Upper lobe of left lung (tissue), 6 donors: ENCODE measurements at regions not wholly inside any gene's neighbourhood (a gene's known extent, or its start where the extent isn't known, plus 50 kb on each side); places are given as distances from the start of the nearest gene placed in this dataset.
"Not testable (repeated sequence)": the region's sequence is repeated elsewhere in the genome, so short reads cannot be mapped to it uniquely, and the experiment has no call there.

Source experiments
- ATAC-seq, 2 donors: fragments of 200-7000 bp; cut with Tn5 transposase; one replicate each; pipeline ENCODE4 v1.9.1; 2022; ENCODE audit warnings: mild to moderate bottlenecking in 2 of 2, moderate library complexity in 2 of 2; ENCODE audit not compliant: low FRiP score in 2 of 2
- DNase-seq, 2 donors: peaks; one replicate each; pipeline ENCODE4 v3.0.0-alpha.2; 2019 to 2020
- H3K27ac ChIP-seq, 4 donors: fragments of 200-600 bp; sonication (generic); one replicate each; pipeline ENCODE4 v1.5.1; 2016 to 2019
- H3K27me3 ChIP-seq, 4 donors: fragments of 200-600 bp; sonication (generic); one replicate each; pipeline ENCODE4 v1.5.1; 2017 to 2019
- H3K36me3 ChIP-seq, 4 donors: fragments of 200-600 bp; sonication (generic); one replicate each; pipeline ENCODE4 v1.5.1; 2016 to 2019
- H3K4me1 ChIP-seq, 4 donors: fragments of 200-600 bp; sonication (generic); one replicate each; pipeline ENCODE4 v1.5.1; 2018 to 2019
- H3K4me3 ChIP-seq, 4 donors: fragments of 200-600 bp; sonication (generic); one replicate each; pipeline ENCODE4 v1.5.1; 2017 to 2019; ENCODE audit warnings: mild to moderate bottlenecking in 2 of 4, moderate library complexity in 1 of 4
- H3K9me3 ChIP-seq, 4 donors: fragments of 200-600 bp; sonication (generic); one replicate each; pipeline ENCODE4 v1.5.1; 2018 to 2019
- EP300 ChIP-seq, 4 donors: sonication (generic); formaldehyde crosslinking; IDR thresholded peaks; one replicate each; pipeline ENCODE4 v1.5.1; 2017; ENCODE audit warnings: antibody characterized with exemption in 4 of 4, control low read depth in 2 of 4
- POLR2A ChIP-seq, 4 donors: fragments of 450-650 bp; IDR thresholded peaks; one replicate each; pipeline ENCODE4 v1.5.1; 2016 to 2017; ENCODE audit warnings: antibody characterized with exemption in 4 of 4, mild to moderate bottlenecking in 2 of 4
- POLR2AphosphoS5 ChIP-seq, 2 donors: sonication (generic); formaldehyde crosslinking; IDR thresholded peaks; one replicate each; pipeline ENCODE4 v1.5.1; 2017; ENCODE audit warnings: antibody characterized with exemption in 2 of 2
- WGBS, 2 donors: methylation state at CpG; one replicate each; pipeline ENCODE4 v1.1.5; 2017 to 2018; 5-methylcytosine and 5-hydroxymethylcytosine counted together
- TF ChIP-seq, protein P1 (sequence below), 6 experiments: fragments of 450-650 bp in 4 of 6; fragments of 200-600 bp in 2 of 6; sonication (generic) in 2 of 6; IDR thresholded peaks; one replicate each; pipeline ENCODE4 v1.5.1; 2016 to 2019; ENCODE audit warnings: antibody characterized with exemption in 6 of 6
- donor health status: DM: no; HTN: no; CAD: no; lungs with moderate emphysema.
- donor health status: DM: no; HTN: yes; CAD: no; lungs with severe emphysema.

- TF ChIP-seq EP300 (IDR thresholded peaks at IDR 0.05), result no peak
- no peak for TF ChIP-seq POLR2AphosphoS5 (IDR thresholded peaks at IDR 0.05)
- TF ChIP-seq, protein P1, sequence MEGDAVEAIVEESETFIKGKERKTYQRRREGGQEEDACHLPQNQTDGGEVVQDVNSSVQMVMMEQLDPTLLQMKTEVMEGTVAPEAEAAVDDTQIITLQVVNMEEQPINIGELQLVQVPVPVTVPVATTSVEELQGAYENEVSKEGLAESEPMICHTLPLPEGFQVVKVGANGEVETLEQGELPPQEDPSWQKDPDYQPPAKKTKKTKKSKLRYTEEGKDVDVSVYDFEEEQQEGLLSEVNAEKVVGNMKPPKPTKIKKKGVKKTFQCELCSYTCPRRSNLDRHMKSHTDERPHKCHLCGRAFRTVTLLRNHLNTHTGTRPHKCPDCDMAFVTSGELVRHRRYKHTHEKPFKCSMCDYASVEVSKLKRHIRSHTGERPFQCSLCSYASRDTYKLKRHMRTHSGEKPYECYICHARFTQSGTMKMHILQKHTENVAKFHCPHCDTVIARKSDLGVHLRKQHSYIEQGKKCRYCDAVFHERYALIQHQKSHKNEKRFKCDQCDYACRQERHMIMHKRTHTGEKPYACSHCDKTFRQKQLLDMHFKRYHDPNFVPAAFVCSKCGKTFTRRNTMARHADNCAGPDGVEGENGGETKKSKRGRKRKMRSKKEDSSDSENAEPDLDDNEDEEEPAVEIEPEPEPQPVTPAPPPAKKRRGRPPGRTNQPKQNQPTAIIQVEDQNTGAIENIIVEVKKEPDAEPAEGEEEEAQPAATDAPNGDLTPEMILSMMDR (IDR thresholded peaks at IDR 0.05), result no peak
- no peak for TF ChIP-seq POLR2A (IDR thresholded peaks at IDR 0.05)
- Histone ChIP-seq H3K36me3 (no peaks in the 10 kb centered on the region), H3K4me3 (no peak overlapping the region), H3K27me3 (no peaks in the 10 kb centered on the region), H3K27ac (no peak overlapping the region), H3K9me3 (no peaks in the 10 kb centered on the region), H3K4me1 (peaks cover 11 to 18% (median 12%) of the 10 kb centered on the region in 4 donors)
- 82 to 88% methylated on average over 10 of the region's 10 CpGs for WGBS, 2 donors
- DNase-seq (no peak), ATAC-seq (no peak)
Observed at GRCh38 chr18:49692906-49693716, 120.2 kb downstream of the ACAA2 start.

- 36 to 41% methylated on average over 2 of the region's 2 CpGs for WGBS, 2 donors
- no peak for DNase-seq
- Histone ChIP-seq H3K4me3 (no peak overlapping the region), H3K4me1 (peaks cover 5 to 12% (median 7%) of the 10 kb centered on the region in 4 donors), H3K9me3 (no peaks in the 10 kb centered on the region), H3K27me3 (no peaks in the 10 kb centered on the region), H3K36me3 (no peaks in the 10 kb centered on the region), H3K27ac (peak overlapping the region in 2 of 4 donors; percentile 3 to 12)
- peak in 1 of 2 donors; percentile 65 for ATAC-seq
- TF ChIP-seq POLR2AphosphoS5 (IDR thresholded peaks at IDR 0.05) (no peak), EP300 (IDR thresholded peaks at IDR 0.05) (no peak), POLR2A (IDR thresholded peaks at IDR 0.05) (no peak)
- TF ChIP-seq, protein P1 (IDR thresholded peaks at IDR 0.05), result no peak
Observed at GRCh38 chr18:49691177-49691608, 122.1 kb downstream of the ACAA2 start.

GRCh38 chr18:49690312-49690711, 123.0 kb downstream of the ACAA2 start:
- Histone ChIP-seq H3K4me3 (no peak overlapping the region), H3K27ac (no peak overlapping the region), H3K36me3 (no peaks in the 10 kb centered on the region), H3K27me3 (no peaks in the 10 kb centered on the region), H3K9me3 (no peaks in the 10 kb centered on the region), H3K4me1 (peaks cover 5 to 12% (median 7%) of the 10 kb centered on the region in 4 donors)
- ATAC-seq (peak in 1 of 2 donors; percentile 63), DNase-seq (no peak)
- 78 to 86% methylated on average over 3 of the region's 3 CpGs for WGBS, 2 donors
- TF ChIP-seq EP300 (IDR thresholded peaks at IDR 0.05) (no peak), POLR2A (IDR thresholded peaks at IDR 0.05) (no peak), POLR2AphosphoS5 (IDR thresholded peaks at IDR 0.05) (no peak)
- TF ChIP-seq, protein P1 (IDR thresholded peaks at IDR 0.05), result no peak

DNA sequence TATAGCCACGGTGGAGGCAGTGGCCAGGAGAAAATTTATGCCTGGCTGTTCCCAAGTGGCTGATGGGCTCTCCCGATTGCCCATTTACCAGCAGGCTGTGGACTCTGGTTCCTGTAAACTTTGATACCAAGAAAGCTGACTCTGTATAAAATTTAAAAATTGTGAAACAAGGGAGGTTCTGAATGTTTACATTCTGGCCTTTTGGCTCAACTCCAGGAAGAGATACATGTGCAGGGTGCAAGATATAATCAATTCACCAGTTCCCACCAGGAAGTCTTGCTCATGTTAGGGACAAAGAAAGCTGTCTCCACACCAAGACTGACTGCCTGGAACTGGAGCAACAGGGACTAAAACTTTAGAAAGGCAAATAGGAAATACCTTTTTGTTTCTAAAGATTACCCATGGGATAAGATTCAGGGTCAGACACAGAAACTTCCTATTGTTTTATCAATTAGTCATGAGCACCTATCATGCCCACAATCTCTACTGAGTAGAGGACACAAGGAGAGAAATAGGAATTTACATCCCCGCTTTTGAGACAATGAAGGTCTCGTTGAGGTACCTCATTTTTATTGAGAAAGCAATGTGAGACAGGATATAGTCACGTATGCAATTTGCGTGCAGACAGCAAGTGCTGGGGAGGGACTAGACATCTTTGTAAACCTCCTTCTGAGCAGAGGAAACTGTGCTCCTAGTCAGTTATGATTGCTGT, 123.5 kb downstream of the LIPG start:
- DNase-seq, result no peak

GRCh38 chr18:49682803-49683190, 120.9 kb downstream of the LIPG start:
- H3K4me1 ChIP-seq, H3K27ac ChIP-seq, DNase-seq, H3K9me3 ChIP-seq, H3K36me3 ChIP-seq, H3K27me3 ChIP-seq, ATAC-seq, H3K4me3 ChIP-seq: not testable (repeated sequence)
- WGBS, 2 donors, result 96 to 98% methylated on average over 3 of the region's 3 CpGs

More for the DNA sequence above, 123.5 kb downstream of the LIPG start:
- no peak for ATAC-seq
- no peaks in the 10 kb centered on the region for H3K36me3 ChIP-seq
- no peak overlapping the region for H3K4me3 ChIP-seq
- 44 to 51% methylated on average over 6 of the region's 6 CpGs for WGBS, 2 donors
- no peaks in the 10 kb centered on the region for H3K27me3 ChIP-seq
- H3K27ac ChIP-seq, result peak overlapping the region in 1 of 4 donors; percentile 29
- H3K9me3 ChIP-seq, result no peaks in the 10 kb centered on the region
- H3K4me1 ChIP-seq, result no peaks in the 10 kb centered on the region
- TF ChIP-seq EP300 (IDR thresholded peaks at IDR 0.05) (peak in 2 of 4 donors; percentile 14 to 25), POLR2A (IDR thresholded peaks at IDR 0.05) (no peak), POLR2AphosphoS5 (IDR thresholded peaks at IDR 0.05) (peak; percentile 13 to 62)
- TF ChIP-seq, protein P1 (IDR thresholded peaks at IDR 0.05), result no peak
